ENCODE measurements at regions not wholly inside any gene's neighbourhood (a gene's known extent, or its start where the extent isn't known, plus 50 kb on each side); places are given as distances from the start of the nearest gene placed in this dataset.

DNA sequence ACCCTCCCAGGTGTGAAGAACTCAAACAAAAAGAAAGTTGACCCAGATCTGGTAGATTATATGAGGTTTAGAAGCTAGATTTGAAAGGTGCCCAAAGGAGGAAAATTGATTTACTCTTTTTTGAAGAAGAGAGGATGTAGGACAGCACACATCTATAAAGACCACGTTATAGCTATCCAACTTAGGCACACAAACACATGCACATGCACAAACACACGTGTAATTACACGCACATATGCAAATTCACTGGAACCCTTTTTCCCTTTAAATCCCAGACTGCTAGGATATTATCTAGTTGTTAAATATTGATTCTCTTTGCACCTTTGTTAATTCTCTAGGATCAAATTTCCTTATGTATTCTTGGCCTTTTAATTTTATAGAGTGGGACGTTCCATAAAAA, 272.8 kb upstream of the TBX18 start:
- no peaks in the 10 kb centered on the region for H3F3A ChIP-seq (ENCODE audit: insufficient read depth)
- TF ChIP-seq EZH2phosphoT487 (conservative IDR thresholded peaks at IDR 0.05; ENCODE audit: low read length) = no peak
- TF ChIP-seq, protein P1, sequence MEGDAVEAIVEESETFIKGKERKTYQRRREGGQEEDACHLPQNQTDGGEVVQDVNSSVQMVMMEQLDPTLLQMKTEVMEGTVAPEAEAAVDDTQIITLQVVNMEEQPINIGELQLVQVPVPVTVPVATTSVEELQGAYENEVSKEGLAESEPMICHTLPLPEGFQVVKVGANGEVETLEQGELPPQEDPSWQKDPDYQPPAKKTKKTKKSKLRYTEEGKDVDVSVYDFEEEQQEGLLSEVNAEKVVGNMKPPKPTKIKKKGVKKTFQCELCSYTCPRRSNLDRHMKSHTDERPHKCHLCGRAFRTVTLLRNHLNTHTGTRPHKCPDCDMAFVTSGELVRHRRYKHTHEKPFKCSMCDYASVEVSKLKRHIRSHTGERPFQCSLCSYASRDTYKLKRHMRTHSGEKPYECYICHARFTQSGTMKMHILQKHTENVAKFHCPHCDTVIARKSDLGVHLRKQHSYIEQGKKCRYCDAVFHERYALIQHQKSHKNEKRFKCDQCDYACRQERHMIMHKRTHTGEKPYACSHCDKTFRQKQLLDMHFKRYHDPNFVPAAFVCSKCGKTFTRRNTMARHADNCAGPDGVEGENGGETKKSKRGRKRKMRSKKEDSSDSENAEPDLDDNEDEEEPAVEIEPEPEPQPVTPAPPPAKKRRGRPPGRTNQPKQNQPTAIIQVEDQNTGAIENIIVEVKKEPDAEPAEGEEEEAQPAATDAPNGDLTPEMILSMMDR (IDR thresholded peaks at IDR 0.05; ENCODE audit: insufficient read depth, low read length, poor library complexity, severe bottlenecking) = no peak

DNA sequence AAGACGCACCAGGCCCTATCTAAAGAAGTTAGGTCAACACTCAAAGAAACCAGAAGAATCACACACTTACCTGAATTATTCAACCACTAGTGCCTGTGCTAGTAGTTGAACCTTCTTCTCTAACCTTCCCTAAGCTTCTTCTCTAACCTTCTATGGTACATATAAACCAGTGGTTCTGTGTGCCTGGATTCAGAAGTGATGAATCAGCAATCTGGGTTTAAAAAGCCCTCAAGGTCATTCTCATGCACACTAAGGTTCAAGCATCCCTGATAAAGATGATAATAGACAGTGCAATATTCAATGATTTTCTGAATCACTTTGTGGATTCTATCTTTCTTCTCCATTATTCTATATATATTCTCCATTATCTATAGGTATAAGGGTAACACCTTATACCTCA, 271.4 kb upstream of the TBX18 start:
- H3K4me2 ChIP-seq (ENCODE audit: low read depth, low read length, poor library complexity, severe bottlenecking) = no peak overlapping the region
- H3K9me3 ChIP-seq (ENCODE audit: insufficient read depth, low read length) = peaks cover 7% of the 10 kb centered on the region; the same call in 1 of the 2 replicates
- TF ChIP-seq, protein P1 (IDR thresholded peaks at IDR 0.05; ENCODE audit: insufficient read depth, low read length, poor library complexity, severe bottlenecking) = no peak
- TF ChIP-seq EZH2phosphoT487 (conservative IDR thresholded peaks at IDR 0.05; ENCODE audit: low read length) = no peak
- no peak overlapping the region for H3K27ac ChIP-seq (ENCODE audit: low read depth, low read length)
- H3F3A ChIP-seq (ENCODE audit: insufficient read depth) = no peaks in the 10 kb centered on the region
- no peaks in the 10 kb centered on the region for H3K36me3 ChIP-seq (ENCODE audit: low read length)
- H3K79me2 ChIP-seq (ENCODE audit: insufficient read depth, low read length) = no peaks in the 10 kb centered on the region
- no peaks in the 10 kb centered on the region for H3K9me2 ChIP-seq (replicated peaks; ENCODE audit: insufficient read depth, low read length)
- no peaks in the 10 kb centered on the region for H3K27me3 ChIP-seq (ENCODE audit: low read length)
- no peaks in the 10 kb centered on the region for H4K20me1 ChIP-seq (ENCODE audit: low read depth, low read length)
- H3K9ac ChIP-seq (ENCODE audit: low read length) = no peak overlapping the region
- H2AFZ ChIP-seq (ENCODE audit: low read depth, low read length, severe bottlenecking) = no peak overlapping the region
- H3K4me3 ChIP-seq (ENCODE audit: insufficient read depth, low read length, poor library complexity, severe bottlenecking) = no peak overlapping the region

More for the DNA sequence above, 272.8 kb upstream of the TBX18 start:
- Histone ChIP-seq H2AFZ (ENCODE audit: low read depth, low read length, severe bottlenecking) (no peak overlapping the region), H3K27ac (ENCODE audit: low read depth, low read length) (no peak overlapping the region), H4K20me1 (ENCODE audit: low read depth, low read length) (no peaks in the 10 kb centered on the region), H3K9me3 (ENCODE audit: insufficient read depth, low read length) (peaks cover 7% of the 10 kb centered on the region; the same call in 1 of the 2 replicates), H3K36me3 (ENCODE audit: low read length) (no peaks in the 10 kb centered on the region), H3K27me3 (ENCODE audit: low read length) (no peaks in the 10 kb centered on the region), H3K79me2 (ENCODE audit: insufficient read depth, low read length) (no peaks in the 10 kb centered on the region), H3K4me3 (ENCODE audit: insufficient read depth, low read length, poor library complexity, severe bottlenecking) (no peak overlapping the region), H3K9me2 (replicated peaks; ENCODE audit: insufficient read depth, low read length) (no peaks in the 10 kb centered on the region), H3K4me2 (ENCODE audit: low read depth, low read length, poor library complexity, severe bottlenecking) (no peak overlapping the region), H3K9ac (ENCODE audit: low read length) (no peak overlapping the region)

DNA sequence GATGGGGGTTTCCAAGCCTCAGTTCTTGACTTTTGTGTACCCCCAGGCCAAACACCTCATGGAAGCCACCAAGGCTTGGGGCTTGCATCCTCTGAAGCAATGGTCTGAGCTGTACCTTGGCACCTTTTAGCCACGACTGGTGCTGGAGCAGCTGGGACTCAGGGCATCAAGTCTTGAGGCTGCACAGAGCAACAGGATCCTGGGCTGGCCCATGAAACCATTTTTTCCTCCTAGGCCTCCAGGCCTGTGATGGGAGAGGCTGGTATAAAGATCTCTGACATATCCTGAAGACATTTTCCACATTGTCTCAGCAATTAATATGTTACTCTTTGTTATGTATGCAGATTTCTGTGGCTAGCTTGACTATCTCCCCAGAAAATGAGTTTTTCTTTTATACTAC, 269.1 kb upstream of the TBX18 start:
- Histone ChIP-seq H3K27ac (ENCODE audit: low read depth, low read length) (no peak overlapping the region), H3K4me3 (ENCODE audit: insufficient read depth, low read length, poor library complexity, severe bottlenecking) (no peak overlapping the region), H3F3A (ENCODE audit: insufficient read depth) (no peaks in the 10 kb centered on the region), H3K27me3 (ENCODE audit: low read length) (no peaks in the 10 kb centered on the region), H3K36me3 (ENCODE audit: low read length) (no peaks in the 10 kb centered on the region), H3K9ac (ENCODE audit: low read length) (no peak overlapping the region), H3K9me3 (ENCODE audit: insufficient read depth, low read length) (peaks cover 7% of the 10 kb centered on the region; the same call in 1 of the 2 replicates), H3K4me2 (ENCODE audit: low read depth, low read length, poor library complexity, severe bottlenecking) (no peak overlapping the region), H3K9me2 (replicated peaks; ENCODE audit: insufficient read depth, low read length) (no peaks in the 10 kb centered on the region), H2AFZ (ENCODE audit: low read depth, low read length, severe bottlenecking) (no peak overlapping the region), H3K79me2 (ENCODE audit: insufficient read depth, low read length) (no peaks in the 10 kb centered on the region), H4K20me1 (ENCODE audit: low read depth, low read length) (no peaks in the 10 kb centered on the region)
- TF ChIP-seq, protein P1 (IDR thresholded peaks at IDR 0.05; ENCODE audit: insufficient read depth, low read length, poor library complexity, severe bottlenecking) = no peak
- TF ChIP-seq EZH2phosphoT487 (conservative IDR thresholded peaks at IDR 0.05; ENCODE audit: low read length) = no peak
